Kidney capillary endothelial cell (primary cell): ENCODE measurements at regions not wholly inside any gene's neighbourhood (a gene's known extent, or its start where the extent isn't known, plus 50 kb on each side); places are given as distances from the start of the nearest gene placed in this dataset.
"Not testable (repeated sequence)": the region's sequence is repeated elsewhere in the genome, so short reads cannot be mapped to it uniquely, and the experiment has no call there.

ENCODE experiments used
- DNase-seq: peaks from one replicate; pipeline ENCODE4 v3.0.0-alpha.2; 2018; ENCODE audit warnings: low spot score

DNA sequence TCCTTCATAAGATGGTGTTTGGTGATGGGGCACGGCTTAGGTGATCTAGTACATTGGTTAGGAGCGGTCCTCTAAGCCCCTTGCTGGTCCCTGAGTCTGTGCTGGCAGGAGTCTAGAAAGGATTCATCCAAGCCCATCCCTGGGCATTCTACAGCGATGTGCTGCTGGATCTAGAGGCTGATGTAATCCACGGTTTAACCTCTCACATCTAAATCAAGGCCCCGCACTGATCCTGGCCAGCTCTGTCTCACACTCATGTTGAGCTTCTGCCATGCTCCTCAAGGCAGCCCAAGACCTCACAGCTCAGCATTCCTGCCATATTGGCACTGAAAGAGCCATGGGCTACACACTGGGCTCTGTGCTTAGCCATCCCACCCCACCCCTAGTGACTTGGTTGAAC lies 664.8 kb downstream of the STK39 start:
- DNase-seq, result no peak

DNA sequence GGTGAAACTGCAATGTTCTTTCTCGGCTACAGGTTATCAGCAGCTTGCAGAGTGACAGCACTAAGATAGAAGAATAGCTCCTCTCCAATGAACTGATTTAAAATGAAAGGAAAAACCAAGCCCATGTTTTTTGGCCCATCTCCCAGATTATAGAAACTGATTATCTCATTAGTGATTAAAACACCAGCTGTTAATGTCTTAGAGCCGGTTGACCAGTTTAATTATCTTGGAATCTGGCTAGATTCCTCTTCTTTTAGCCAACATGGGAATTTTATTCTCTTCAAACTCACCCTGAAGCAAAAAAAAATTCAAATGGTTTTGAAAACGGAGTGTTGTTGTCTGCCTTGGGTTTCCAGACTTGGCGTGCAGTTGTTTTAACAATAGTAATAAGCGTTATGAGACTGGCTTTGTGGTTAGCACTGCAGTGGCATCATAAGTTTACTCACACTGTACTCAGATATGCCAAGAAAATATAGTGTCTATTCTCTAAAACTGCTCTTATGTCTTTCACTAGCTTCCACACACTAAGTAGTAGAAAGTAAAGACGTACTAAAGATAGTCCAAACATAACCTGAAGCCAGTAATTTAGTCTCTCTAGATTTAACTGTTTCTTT lies 665.3 kb downstream of the STK39 start:
- no peak for DNase-seq

DNA sequence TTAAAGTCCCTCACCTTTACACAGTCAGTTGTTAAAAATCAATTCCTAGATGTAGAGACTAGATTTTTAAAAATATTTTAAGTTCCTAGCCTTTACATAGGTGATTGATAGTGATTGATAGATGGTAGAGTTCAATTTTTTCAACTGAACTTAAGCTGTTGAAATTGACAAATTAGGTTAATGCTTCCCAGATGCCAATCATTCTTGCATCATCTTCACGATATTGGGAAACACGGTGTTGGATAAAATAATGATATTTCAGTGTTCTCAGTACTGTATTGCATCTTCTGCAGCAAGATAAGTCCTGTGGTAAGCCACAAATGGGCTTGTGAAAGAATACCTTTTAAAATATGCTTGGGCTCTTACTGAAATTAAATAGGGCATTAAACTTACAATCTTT lies 667.6 kb downstream of the STK39 start:
- DNase-seq, result no peak

DNA sequence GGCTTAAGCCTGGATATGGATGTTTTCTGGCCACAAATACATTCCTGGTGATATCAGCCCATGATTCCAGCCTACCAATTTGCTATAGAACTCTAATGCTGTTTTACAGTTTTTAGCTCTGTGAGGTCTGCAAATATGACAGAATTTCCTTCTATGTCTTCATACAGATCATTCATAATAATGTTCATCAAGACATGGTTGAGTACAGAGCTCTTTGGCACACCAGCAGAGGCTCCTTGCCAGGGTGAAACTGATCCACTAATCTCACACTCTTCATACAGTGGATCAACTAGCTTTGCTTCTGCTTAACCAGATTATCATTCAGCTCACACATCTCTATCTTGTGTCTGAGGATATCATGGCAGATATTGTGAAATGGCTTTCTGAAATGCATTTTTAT lies 672.1 kb downstream of the STK39 start:
- DNase-seq, result no peak

DNA sequence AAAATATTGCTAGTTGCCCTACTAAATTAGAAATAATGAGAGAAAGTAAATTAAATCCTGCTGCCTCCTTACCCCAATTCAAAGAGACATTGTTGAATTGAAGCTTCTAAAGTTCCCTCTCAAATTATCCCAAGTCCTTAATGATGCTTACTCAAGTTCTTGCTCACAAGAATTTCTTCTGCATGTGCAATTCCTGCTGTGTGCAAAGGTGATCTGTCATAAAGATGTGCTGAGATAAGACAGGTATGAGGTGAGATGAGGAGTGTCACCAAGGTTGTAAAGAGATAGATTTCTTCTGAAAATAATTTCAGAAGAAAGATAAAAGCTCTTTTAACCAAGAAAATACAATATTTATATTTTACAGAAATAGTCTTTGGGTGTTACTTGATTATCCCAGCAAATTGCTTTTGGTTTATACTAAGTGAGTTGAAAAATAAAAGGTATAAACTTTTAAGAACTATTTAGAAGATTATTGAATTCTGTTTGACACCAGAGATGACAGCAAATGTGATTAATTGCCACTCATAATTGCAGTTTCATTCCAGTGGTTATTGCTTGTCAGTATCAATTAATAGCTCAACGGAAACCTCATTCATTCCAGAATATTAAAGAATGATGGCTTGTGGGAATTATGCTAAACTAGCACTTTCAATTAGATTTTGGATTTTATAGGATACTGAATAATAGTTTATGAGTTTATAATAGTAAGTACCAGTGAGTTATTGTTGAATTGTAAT lies 674.3 kb downstream of the STK39 start:
- DNase-seq, result no peak

DNA sequence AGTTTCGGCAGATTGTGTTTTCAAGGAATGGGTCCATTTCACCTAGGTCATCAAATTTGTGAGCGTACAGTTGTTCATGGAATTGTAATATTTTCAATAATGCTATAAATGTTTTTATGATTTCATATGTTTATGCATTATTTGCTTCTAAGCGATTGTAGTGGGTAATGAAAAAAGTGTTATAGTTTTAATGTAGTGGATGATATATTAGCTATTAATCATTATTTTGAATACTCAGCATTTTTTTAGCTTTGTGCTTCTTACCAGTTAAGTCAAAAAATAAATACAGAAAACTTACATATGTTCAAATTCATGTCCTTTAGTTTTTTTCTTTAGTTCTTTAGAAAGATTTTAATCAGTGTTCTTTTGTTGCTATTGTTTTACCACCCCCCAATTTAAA lies 677.0 kb downstream of the STK39 start:
- no peak for DNase-seq

DNA sequence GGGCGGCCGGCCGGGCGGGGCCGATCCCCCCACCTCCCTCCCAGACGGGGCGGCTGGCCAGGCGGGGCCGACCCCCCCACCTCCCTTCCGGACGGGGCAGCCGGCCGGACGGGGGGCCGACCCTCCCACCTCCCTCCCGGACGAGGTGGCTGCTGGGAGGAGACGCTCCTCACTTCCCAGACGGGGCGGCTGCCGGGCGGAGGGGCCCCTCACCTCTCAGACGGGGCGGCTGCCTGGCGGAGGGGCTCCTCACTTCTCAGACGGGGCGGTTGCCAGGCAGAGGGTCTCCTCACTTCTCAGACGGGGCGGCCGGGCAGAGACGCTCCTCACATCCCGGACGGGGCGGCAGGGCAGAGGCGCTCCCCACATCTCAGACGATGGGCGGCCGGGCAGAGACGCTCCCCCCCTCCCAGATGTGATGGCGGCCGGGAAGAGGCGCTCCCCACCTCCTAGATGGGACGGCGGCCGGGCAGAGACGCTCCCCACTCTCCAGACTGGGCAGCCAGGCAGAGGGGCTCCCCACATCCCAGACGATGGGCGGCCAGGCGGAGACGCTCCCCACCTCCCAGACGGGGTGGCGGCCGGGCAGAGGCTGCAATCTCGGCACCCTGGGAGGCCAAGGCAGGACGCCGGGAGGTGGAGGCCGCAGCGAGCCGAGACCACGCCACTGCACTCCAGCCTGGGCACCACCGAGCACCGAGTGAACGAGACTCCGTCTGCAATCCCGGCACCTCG lies 675.8 kb downstream of the XIRP2 start:
- not testable (repeated sequence) for DNase-seq

DNA sequence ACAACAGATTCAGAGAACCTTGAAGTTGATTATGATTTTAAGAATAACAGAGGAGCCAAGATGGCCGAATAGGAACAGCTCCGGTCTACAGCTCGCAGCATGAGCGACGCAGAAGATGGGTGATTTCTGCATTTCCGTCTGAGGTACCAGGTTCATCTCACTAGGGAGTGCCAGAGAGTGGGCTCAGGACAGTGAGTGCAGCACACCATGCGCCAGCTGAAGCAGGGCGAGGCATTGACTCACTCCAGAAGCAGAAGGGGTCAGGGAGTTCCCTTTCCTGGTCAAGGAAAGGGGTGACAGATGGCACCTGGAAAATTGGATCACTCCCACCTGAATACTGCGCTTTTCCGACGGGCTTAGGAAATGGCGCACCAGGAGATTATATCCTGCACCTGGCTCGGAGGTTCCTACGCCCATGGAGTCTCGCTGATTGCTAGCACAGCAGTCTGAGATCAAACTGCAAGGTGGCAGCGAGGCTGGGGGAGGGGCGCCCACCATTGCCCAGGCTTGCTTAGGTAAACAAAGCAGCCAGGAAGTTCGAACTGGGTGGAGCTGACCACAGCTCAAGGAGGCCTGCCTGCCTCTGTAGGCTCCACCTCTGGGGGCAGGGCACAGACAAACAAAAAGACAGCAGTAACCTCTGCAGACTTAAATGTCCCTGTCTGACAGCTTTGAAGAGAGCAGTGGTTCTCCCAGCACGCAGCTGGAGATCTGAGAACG lies 670.2 kb downstream of the XIRP2 start:
- not testable (repeated sequence) for DNase-seq

DNA sequence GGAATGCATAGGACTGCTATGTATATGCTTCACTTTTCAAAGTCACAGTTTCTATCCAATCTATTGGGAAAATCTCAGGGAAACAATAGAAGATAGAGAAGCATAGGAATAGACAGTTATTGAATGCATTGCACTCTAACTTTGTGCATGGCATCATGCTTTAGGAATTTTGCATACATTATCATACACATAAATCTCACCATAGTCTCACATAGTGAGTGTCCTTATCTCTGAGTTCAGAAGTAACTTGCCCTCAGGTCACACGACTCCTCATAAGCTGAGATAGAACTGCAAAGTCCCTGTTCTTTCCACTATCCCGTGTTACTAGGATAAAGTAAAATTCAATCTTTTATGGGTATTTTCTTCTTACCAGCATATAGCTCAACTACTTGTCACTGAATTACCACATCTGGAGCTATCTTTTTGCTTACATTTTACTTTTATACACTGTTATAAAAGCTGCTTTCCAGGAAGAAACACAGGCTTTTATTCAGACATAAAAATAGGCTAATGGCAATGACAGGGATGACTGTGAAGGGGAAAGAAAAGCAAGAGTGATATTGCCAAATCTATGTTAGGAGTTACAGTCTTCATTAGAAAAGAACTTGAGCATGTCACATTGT lies 666.9 kb downstream of the XIRP2 start:
- no peak for DNase-seq

DNA sequence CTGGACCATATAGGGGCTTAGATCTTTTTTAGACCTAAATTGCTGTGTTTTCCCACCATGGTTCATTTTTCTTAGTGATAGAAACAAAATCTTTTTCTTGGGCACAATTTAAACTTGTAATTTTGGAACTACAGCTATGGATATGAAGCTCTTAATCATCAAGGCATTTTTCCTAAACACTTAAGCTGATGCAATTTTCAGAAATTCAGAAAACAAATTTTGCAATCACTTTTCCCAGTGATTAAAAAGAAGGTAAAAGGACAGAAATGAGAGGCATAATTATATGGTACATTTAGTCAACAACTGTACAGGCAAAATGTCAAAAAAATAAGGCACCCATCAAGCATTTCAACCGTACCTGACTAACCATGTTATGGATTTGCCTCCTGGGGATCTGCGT lies 665.4 kb downstream of the XIRP2 start:
- no peak for DNase-seq

DNA sequence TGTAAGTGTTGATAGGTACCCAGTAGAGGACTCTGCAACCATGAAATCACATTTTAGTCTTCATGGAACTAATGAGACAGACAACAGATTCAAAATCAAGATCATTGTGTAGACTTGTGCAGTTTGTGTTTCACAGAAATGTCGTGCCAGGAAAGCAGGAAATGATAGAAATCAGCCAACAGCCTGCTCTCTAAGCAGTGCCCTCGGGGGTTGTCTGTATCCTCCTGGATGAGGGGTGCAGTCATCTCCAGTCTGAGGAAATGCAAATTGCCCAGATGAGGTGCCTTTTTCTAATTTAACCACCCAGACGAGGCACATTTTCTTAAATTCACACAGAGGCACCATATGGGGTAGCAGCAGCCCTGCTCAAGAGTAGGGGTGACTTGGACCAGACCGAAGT lies 663.1 kb downstream of the XIRP2 start:
- no peak for DNase-seq

DNA sequence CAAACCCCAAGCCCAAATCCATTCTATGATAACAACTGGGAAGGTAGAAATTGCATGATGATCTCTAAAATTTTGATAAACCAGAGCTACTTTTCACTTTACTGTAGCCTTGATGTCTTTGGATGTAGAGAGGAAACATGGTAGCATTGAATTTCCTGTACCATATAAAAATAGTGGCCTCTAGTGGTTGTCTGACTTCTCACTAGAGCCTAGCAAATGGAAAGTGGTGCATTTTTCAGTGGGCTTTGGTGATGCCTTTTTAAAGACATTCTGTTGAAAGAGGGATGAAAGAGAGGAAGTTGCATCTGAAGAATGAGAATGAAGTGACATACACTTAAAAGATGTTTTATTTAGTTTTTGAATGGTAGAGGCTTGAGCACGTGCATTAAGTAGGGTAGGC lies 662.2 kb downstream of the XIRP2 start:
- DNase-seq, result peak; percentile 12

DNA sequence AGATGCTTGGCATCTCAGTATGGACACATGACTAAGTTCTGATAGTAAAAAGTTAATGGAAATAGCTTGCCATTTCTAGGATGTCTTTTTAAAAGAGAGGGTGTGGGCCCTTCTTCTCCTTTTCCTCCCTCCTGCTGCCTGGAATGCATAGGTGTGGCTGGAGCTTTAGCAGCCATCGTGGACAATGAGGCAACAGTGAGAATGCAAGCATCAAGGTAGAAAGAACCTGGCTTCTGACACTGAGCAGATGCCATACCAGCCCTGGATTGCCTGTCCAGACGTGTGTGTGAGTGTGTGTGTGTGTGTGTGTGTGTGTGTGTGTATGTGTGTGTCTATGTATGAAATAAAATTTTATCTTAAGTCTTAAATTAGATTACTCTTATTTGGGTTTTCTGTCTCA lies 660.1 kb downstream of the XIRP2 start:
- DNase-seq, result no peak

DNA sequence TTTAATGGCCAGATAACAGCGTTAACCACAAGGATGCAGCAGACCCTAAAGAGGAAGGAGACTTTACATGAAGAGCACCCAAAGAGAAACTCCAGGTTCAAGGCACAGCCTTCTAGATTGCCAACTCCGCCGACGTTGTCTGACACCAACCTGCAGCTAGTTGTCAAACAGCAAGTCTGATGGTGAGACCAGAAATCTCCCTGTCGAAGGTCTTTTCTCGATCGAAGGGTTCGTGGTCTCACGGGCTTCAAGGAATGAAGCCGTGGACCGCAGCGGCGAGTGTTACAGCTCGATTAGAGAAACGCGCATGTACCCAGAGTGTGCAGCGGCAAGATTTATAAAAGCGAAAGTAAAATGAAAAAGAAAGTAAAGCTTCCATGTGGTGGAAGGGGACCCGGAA lies 656.3 kb downstream of the XIRP2 start:
- DNase-seq, result no peak

DNA sequence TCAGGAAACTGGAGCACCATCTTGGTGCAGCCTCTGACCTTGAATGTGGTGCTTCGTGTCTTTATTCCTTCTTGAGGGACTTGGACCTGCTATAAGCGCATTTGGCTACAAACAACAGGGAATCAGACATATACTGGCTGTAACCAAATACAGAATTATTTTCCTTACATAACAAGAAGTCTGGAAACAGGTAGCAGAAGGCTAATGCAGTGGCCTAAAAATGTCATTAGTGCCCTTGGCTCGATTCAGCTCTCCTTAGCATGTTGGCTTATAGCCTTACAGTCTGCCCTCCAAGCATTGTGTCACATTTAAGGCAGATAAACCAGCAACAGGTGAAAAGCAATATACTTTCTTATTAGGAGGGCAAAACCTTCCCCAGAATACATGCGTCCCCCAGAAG lies 655.4 kb downstream of the XIRP2 start:
- DNase-seq, result no peak

DNA sequence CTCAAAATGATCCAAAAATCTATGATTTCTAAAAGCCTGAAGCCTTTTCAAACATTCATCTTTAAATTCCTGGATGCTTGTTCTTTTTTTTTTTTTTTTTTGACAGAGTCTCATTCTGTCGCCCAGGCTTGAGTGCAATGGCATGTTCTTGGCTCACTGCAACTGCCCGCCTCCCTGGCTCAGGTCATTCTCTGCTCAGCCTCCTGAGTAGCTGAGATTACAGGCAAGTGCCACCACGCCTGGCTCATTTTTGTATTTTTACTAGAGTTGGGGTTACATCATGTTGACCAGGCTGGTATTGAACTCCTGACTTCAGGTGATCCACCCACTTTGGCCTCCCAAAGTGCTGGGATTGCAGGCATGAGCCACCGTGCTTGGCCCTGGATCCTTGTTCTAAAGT lies 649.5 kb downstream of the XIRP2 start:
- no peak for DNase-seq

DNA sequence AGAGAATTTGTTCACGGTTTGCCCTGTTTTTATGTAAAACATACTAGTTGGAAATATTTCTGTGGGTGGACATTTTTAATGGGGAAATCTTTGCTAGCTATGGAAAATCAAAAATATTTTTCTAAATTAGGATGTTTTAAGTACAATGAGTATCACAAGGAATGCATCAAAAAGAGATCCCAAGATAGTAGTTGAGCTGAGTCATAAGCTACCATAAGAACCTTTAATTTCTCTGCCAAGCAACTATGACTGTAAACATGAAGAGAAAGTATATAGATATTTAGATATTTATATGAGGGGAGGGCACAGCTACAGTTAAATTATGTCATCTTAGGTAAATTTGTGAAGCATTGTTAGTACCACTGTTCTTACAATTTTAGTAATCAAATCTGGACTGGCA lies 646.2 kb downstream of the XIRP2 start:
- DNase-seq, result no peak

DNA sequence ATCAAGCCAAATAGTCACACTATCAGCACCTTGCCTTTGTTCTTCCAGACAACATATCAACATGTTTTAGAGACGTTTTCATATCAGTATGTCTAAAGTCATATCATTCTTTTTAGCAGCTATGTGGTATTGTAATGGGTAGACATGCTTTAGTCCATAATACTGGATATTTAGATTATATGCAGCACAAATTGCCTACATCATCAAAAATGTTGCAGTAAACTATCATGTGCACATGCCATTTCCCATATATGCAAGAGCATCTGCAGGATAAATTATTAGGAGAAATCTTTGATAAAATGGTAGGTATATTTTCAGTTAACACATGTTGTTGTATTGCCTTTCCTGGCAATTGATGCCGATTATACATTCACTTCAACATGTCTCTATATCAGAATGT lies 636.5 kb downstream of the XIRP2 start:
- no peak for DNase-seq

DNA sequence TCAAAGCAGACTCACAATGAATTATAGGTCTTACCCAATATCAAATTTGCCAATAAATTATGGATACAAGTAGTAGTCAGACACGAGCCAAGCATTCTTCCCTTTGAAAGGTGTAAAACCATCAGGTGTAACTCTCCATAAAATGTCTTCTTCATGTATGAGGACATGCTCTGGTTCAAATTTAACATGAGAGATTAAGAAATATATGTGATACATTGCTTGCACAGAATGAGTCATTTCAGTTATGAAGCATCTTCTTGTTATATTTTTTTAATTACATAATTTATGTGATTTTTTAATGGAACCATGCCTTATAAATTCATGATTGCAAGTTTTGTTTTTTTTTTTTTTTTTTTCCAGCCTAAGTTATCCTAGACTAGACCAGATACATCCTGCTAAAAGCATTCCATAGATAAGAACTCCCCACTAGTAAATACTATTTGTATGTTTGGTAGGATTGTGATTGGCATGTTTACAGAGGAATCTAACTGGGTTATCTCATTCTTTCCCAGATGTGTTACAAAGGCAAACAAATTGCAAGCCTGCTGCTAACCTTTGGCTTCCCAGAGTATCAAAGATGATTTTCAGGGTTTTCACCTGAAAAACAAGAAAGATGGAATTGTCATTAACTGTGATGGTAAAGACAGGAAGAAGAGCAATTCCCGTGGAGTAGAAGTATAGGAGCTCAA lies 621.9 kb downstream of the XIRP2 start:
- peak; percentile 9 for DNase-seq

DNA sequence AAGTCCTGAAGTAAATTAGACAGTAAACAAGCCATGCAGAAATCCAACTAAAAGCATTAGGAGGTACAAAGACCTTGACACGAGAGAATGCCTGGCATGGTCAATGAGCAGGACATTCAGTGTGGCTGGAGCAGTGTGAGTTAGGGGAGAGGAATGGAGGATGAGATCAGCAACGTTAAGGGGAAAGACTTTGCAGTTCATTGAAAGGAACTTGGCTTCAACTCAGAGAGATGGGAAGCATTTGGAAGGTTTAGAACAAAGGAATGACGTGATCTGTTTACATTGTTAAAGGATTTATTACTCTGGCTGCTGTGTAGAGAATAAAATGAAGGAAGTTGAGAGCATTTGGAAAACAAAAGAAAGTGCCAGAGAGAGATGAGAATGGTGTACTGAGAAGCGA lies 621.3 kb downstream of the XIRP2 start:
- DNase-seq, result peak; percentile 78

DNA sequence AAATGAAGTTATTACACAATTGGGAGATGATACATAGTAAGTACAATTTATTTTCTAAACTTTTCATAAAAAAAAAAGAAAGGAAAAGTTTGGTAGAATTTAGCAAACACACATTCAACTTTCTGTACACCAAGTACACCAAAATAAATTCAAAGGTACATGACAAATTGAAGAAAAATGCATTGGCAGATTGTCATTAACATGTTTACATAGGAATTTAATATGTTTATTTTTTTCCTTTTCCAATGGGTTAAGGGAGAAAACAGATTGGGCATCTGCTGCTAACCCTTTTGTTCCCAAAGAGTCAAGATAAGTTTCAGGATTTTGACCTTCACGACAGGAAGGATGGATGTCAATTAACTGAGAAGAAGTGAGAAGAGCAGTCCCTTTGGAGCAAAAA lies 620.4 kb downstream of the XIRP2 start:
- DNase-seq, result no peak

DNA sequence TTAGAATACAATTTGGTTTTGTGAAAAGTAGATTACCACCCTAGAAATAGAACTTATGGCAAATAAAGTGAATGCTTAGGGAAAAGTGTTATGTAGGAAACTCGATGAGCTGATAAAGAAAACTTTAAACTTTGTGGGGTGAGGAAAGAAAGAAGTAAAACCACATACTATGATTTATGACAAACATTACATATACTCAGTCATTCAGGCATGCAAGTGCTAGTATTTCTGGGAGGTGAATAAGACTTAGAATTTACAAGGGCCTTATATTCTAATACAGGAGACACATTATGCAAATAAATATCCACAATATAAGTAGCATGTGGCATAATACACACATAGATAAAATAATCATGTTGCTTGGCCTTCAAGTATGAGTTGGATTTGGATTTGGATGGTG lies 618.1 kb downstream of the XIRP2 start:
- no peak for DNase-seq
